IMR-90 (cell line): ENCODE measurements at regions not wholly inside any gene's neighbourhood (a gene's known extent, or its start where the extent isn't known, plus 50 kb on each side); places are given as distances from the start of the nearest gene placed in this dataset.
"Not testable (repeated sequence)": the region's sequence is repeated elsewhere in the genome, so short reads cannot be mapped to it uniquely, and the experiment has no call there.

ENCODE experiments used
- CTCF ChIP-seq: conservative IDR thresholded peaks from 2 replicates; pipeline ENCODE4 v1.5.1; 2012; ENCODE audit warnings: mild to moderate bottlenecking, low read depth, low read length, improper control_type of control experiment
- RFX5 ChIP-seq: IDR thresholded peaks from 2 replicates; pipeline ENCODE4 v1.8.0; 2012; ENCODE audit warnings: low read depth, mild to moderate bottlenecking, low read length, moderate library complexity

GRCh38 chr15:24228922-24229321 lies 446.7 kb upstream of the NPAP1 start:
- TF ChIP-seq RFX5, CTCF: not testable (repeated sequence)
